GM12878 (cell line): ENCODE measurements at regions not wholly inside any gene's neighbourhood (a gene's known extent, or its start where the extent isn't known, plus 50 kb on each side); places are given as distances from the start of the nearest gene placed in this dataset.

Experiments
- ATAC-seq: fragments of 200-7000 bp; cut with Tn5 transposase; 3 replicates; pipeline ENCODE4 v1.9.1; 2020; ENCODE audit warnings: mild to moderate bottlenecking, moderate library complexity
- BruUV-seq: library from RNA; stranded (reverse); fragments of 400-500 nt; replicated peaks from 2 replicates; lab custom pipeline; 2021; lab: Mats Ljungman, UMichigan
- CTCF ChIA-PET: fragments of 300-600 bp; sonication (Branson Sonifier 250); formaldehyde crosslinking; extraction: SDS; loops from one replicate; lab custom pipeline; 2021; ENCODE audit warnings: inconsistent platforms; lab: Yijun Ruan, JAX
- POLR2A ChIA-PET: fragments of 350-600 bp; formaldehyde crosslinking; extraction: SDS; loops from one replicate; lab custom pipeline; 2021; ENCODE audit warnings: inconsistent platforms; lab: Charles Lee
- RAD21 ChIA-PET: fragments of 300-600 bp; sonication (Branson Sonifier 250); formaldehyde crosslinking; loops from one replicate; lab custom pipeline; 2023; ENCODE audit warnings: antibody characterized with exemption; ENCODE audit not compliant: unreplicated experiment; lab: Charles Lee
- SMC1A ChIA-PET: fragments of 300-600 bp; sonication (Branson Sonifier 250); formaldehyde crosslinking; loops from one replicate; lab custom pipeline; 2023; ENCODE audit not compliant: unreplicated experiment, uncharacterized antibody; lab: Charles Lee
- DNase-seq: peaks from one replicate; pipeline ENCODE4 v3.0.0-alpha.2; 2011; ENCODE audit warnings: low read depth, low spot score
- FAIRE-seq: peaks from 3 replicates; lab custom pipeline; 2011; peaks lifted over from hg19 to GRCh38; lab: Jason Lieb, UNC
- H2AFZ ChIP-seq: 2 replicates; pipeline ENCODE4 v1.6.0; 2011; ENCODE audit warnings: low read depth, low read length, control low read depth; ENCODE audit not compliant: control insufficient read depth
- H3K27ac ChIP-seq: 2 replicates; pipeline ENCODE4 v1.5.1; 2011; ENCODE audit warnings: control low read depth; ENCODE audit not compliant: control insufficient read depth, insufficient read depth
- H3K27me3 ChIP-seq, 2 experiments: replicated peaks in 1 of 2; 2 replicates each; pipeline versions ENCODE4 v1.6.0 to v1.6.1; 2011; ENCODE audit warnings: low read length in 1 of 2; ENCODE audit not compliant: control insufficient read depth in 2 of 2, insufficient read depth in 2 of 2
- H3K36me3 ChIP-seq, 2 experiments: 2 replicates each; pipeline ENCODE4 v1.5.1; 2011; ENCODE audit warnings: low read length in 1 of 2; ENCODE audit not compliant: control insufficient read depth in 2 of 2, insufficient read depth in 2 of 2
- H3K4me1 ChIP-seq: 2 replicates; pipeline ENCODE4 v1.6.1; 2011; ENCODE audit warnings: mild to moderate bottlenecking, low read length, moderate library complexity, mixed read lengths; ENCODE audit not compliant: control insufficient read depth, insufficient read depth
- H3K4me2 ChIP-seq: 2 replicates; pipeline ENCODE4 v1.6.0; 2011; ENCODE audit warnings: control low read depth; ENCODE audit not compliant: control insufficient read depth, insufficient read depth
- H3K4me3 ChIP-seq: fragments of 200-600 bp; sonication (generic); 2 replicates; pipeline ENCODE4 v1.5.1; 2016
- H3K79me2 ChIP-seq: 2 replicates; pipeline ENCODE4 v1.6.0; 2011; ENCODE audit warnings: low read length; ENCODE audit not compliant: control insufficient read depth, insufficient read depth
- H3K9ac ChIP-seq: 2 replicates; pipeline ENCODE4 v1.8.0; 2011; ENCODE audit warnings: low read length, control low read depth, mixed read lengths; ENCODE audit not compliant: control insufficient read depth, insufficient read depth
- H3K9me3 ChIP-seq: replicated peaks from 3 replicates; pipeline ENCODE4 v1.5.1; 2011; ENCODE audit warnings: mild to moderate bottlenecking, low read length; ENCODE audit not compliant: control insufficient read depth, insufficient read depth
- H4K20me1 ChIP-seq: 2 replicates; pipeline ENCODE4 v1.6.0; 2011; ENCODE audit not compliant: control insufficient read depth, insufficient read depth
- BCL11A ChIP-seq: IDR thresholded peaks from 2 replicates; pipeline ENCODE4 v1.6.1; 2011; ENCODE audit warnings: low read depth, low read length
- BCL3 ChIP-seq: IDR thresholded peaks from 2 replicates; pipeline ENCODE4 v1.6.1; 2011; ENCODE audit warnings: borderline replicate concordance, low read depth, mild to moderate bottlenecking, moderate library complexity, low read length; ENCODE audit not compliant: insufficient read depth, poor library complexity, severe bottlenecking
- CHD2 ChIP-seq: IDR thresholded peaks from 2 replicates; pipeline ENCODE4 v1.6.1; 2011; ENCODE audit warnings: low read depth, low read length, improper control_type of control experiment, borderline replicate concordance
- EP300 ChIP-seq, 2 experiments: fragments of 150-350 bp in 1 of 2; IDR thresholded peaks; 2 replicates each; pipeline ENCODE4 v1.6.1; 2011 to 2012; ENCODE audit warnings: low read depth in 2 of 2, low read length in 2 of 2, borderline replicate concordance in 1 of 2, improper control_type of control experiment in 1 of 2, inconsistent platforms in 1 of 2; ENCODE audit not compliant: control insufficient read depth in 1 of 2
- IKZF2 ChIP-seq, 2 experiments: fragments of 450-650 bp; IDR thresholded peaks; 2 replicates each; pipeline ENCODE4 v1.6.1; 2017; ENCODE audit warnings: mild to moderate bottlenecking in 2 of 2, moderate library complexity in 2 of 2
- JUND ChIP-seq: IDR thresholded peaks from 2 replicates; pipeline ENCODE4 v1.6.1; 2012; ENCODE audit warnings: low read depth, mild to moderate bottlenecking, low read length, improper control_type of control experiment, moderate library complexity
- LARP7 ChIP-seq: fragments of 450-650 bp; IDR thresholded peaks from 2 replicates; pipeline ENCODE4 v1.6.1; 2017; ENCODE audit warnings: mild to moderate bottlenecking
- MEF2A ChIP-seq: IDR thresholded peaks from 2 replicates; pipeline ENCODE4 v1.6.1; 2011; ENCODE audit warnings: low read depth, mild to moderate bottlenecking, low read length, moderate library complexity; ENCODE audit not compliant: insufficient read depth
- PAX8 ChIP-seq: fragments of 450-650 bp; IDR thresholded peaks from 2 replicates; pipeline ENCODE4 v1.6.1; 2017; ENCODE audit warnings: mild to moderate bottlenecking, moderate library complexity
- PKNOX1 ChIP-seq: fragments of 450-650 bp; IDR thresholded peaks from 2 replicates; pipeline ENCODE4 v1.6.1; 2016; ENCODE audit warnings: mild to moderate bottlenecking
- RELA ChIP-seq: fragments of 450-650 bp; IDR thresholded peaks from 2 replicates; pipeline ENCODE4 v1.8.0; 2014; ENCODE audit warnings: borderline replicate concordance; ENCODE audit not compliant: partially characterized antibody
- RELB ChIP-seq: fragments of 450-650 bp; IDR thresholded peaks from 2 replicates; pipeline ENCODE4 v1.6.1; 2017; ENCODE audit warnings: low read depth, mild to moderate bottlenecking, moderate library complexity
- REST ChIP-seq: IDR thresholded peaks from 2 replicates; pipeline ENCODE4 v1.6.1; 2012; ENCODE audit warnings: mild to moderate bottlenecking, low read depth, low read length
- SMAD1 ChIP-seq: fragments of 450-650 bp; IDR thresholded peaks from 2 replicates; pipeline ENCODE4 v1.6.1; 2018; ENCODE audit warnings: mild to moderate bottlenecking, low read depth; ENCODE audit not compliant: partially characterized antibody
- SP1 ChIP-seq: IDR thresholded peaks from one replicate; pipeline ENCODE4 v1.6.1; 2011; ENCODE audit warnings: low read depth, low read length
- WGBS: methylation state at CpG from one replicate; pipeline ENCODE4 v1.1.6; 2016; ENCODE audit warnings: low lambda C conversion rate; ENCODE audit not compliant: insufficient replicate concordance, insufficient coverage; ENCODE audit errors: missing lambda C conversion rate; 5-methylcytosine and 5-hydroxymethylcytosine counted together
- in situ Hi-C: fragments of 300-500 bp; cut with MboI; formaldehyde crosslinking; loops from 9 replicates; pipeline ENCODE4 v1.14.3; 2018; ENCODE audit warnings: mixed read lengths
- intact Hi-C: fragments of 100-400 bp; cut with micrococcal nuclease; formaldehyde crosslinking; loops from one replicate; pipeline ENCODE4 v1.14.2; 2022; ENCODE audit not compliant: unreplicated experiment
- TF ChIP-seq, protein P1 (sequence below): fragments of 450-650 bp; conservative IDR thresholded peaks from 2 replicates; pipeline ENCODE4 v1.6.1; 2017; ENCODE audit warnings: mild to moderate bottlenecking, moderate library complexity

DNA sequence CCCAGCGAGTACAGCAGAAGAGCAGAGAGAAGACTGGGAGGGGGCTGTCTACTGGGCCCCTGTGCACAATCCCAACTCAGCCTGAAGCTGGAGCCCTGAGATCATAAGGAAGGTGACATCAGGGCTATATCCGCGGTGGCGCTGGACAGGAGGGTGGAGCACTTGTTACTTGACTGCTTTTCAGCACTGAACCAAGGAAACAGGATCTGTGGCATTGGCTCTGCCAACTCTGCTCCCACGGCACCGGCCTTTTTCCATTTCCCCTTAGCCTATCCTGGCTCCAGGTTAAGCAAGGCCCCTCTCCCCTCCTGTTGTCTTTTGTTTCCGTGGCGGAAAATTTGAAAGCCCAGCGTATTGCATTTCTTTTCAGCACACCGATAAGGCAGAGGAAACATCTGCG lies 125.0 kb upstream of the IRX3 start:
- intact Hi-C loops (no loop called here), in situ Hi-C loops (no loop called here)
- no peaks in the 10 kb centered on the region; a peak in 1 of 4 replicates for H3K27me3 ChIP-seq
- FAIRE-seq (no peak), ATAC-seq (no peak), DNase-seq (no peak)
- no peak overlapping the region for H3K27ac ChIP-seq
- no peak overlapping the region for H2AFZ ChIP-seq
- H3K36me3 ChIP-seq: no peaks in the 10 kb centered on the region
- CTCF ChIA-PET: no interaction called here
- RAD21 ChIA-PET: no interaction called here
- H4K20me1 ChIP-seq: no peaks in the 10 kb centered on the region
- POLR2A ChIA-PET: no interaction called here
- no peaks in the 10 kb centered on the region for H3K4me1 ChIP-seq
- H3K4me3 ChIP-seq: no peak overlapping the region
- H3K4me2 ChIP-seq: no peak overlapping the region
- no peaks in the 10 kb centered on the region for H3K9me3 ChIP-seq
- H3K9ac ChIP-seq: no peak overlapping the region
- no TSS peak for BruUV-seq
- SMC1A ChIA-PET: no interaction called here
- no peaks in the 10 kb centered on the region for H3K79me2 ChIP-seq
- WGBS: 28% methylated on average over 11 of the region's 11 CpGs
- TF ChIP-seq REST (no peak), PAX8 (no peak), CHD2 (no peak), BCL11A (no peak), IKZF2 (IDR thresholded peaks at IDR 0.05) (no peak), RELB (no peak), RELA (no peak), JUND (no peak), SP1 (no peak), PKNOX1 (no peak), BCL3 (no peak), SMAD1 (no peak), EP300 (IDR thresholded peaks at IDR 0.05; ENCODE audit: borderline replicate concordance in 1 of 2, control insufficient read depth in 1 of 2, low read depth in 2 of 2, low read length in 2 of 2) (no peak), MEF2A (no peak), LARP7 (no peak)
- TF ChIP-seq, protein P1, sequence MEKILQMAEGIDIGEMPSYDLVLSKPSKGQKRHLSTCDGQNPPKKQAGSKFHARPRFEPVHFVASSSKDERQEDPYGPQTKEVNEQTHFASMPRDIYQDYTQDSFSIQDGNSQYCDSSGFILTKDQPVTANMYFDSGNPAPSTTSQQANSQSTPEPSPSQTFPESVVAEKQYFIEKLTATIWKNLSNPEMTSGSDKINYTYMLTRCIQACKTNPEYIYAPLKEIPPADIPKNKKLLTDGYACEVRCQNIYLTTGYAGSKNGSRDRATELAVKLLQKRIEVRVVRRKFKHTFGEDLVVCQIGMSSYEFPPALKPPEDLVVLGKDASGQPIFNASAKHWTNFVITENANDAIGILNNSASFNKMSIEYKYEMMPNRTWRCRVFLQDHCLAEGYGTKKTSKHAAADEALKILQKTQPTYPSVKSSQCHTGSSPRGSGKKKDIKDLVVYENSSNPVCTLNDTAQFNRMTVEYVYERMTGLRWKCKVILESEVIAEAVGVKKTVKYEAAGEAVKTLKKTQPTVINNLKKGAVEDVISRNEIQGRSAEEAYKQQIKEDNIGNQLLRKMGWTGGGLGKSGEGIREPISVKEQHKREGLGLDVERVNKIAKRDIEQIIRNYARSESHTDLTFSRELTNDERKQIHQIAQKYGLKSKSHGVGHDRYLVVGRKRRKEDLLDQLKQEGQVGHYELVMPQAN: no peak
